ENCODE measurements at regions not wholly inside any gene's neighbourhood (a gene's known extent, or its start where the extent isn't known, plus 50 kb on each side); places are given as distances from the start of the nearest gene placed in this dataset.

- no peak for DNase-seq
Observed at GRCh38 chr12:43008953-43009845, 419.7 kb upstream of the PRICKLE1 start.

- no peak for DNase-seq
Observed at GRCh38 chr12:43004908-43005307, 415.4 kb upstream of the PRICKLE1 start.

- DNase-seq: no peak
Observed at GRCh38 chr12:43004141-43004540, 414.6 kb upstream of the PRICKLE1 start.

GRCh38 chr12:42996869-42997431, 407.4 kb upstream of the PRICKLE1 start:
- no peak for DNase-seq

GRCh38 chr12:42992826-42993225, 403.3 kb upstream of the PRICKLE1 start:
- no peak for DNase-seq

GRCh38 chr12:42990387-42990786, 400.8 kb upstream of the PRICKLE1 start:
- no peak for DNase-seq

- peak; percentile 19 for DNase-seq
Observed at GRCh38 chr12:42987216-42987650, 397.7 kb upstream of the PRICKLE1 start.

- no peak for DNase-seq
Observed at GRCh38 chr12:42985506-42985905, 396.0 kb upstream of the PRICKLE1 start.

- no peak for DNase-seq
Observed at GRCh38 chr12:42982828-42983227, 393.3 kb upstream of the PRICKLE1 start.

- no peak for DNase-seq
Observed at GRCh38 chr12:42981379-42981778, 391.8 kb upstream of the PRICKLE1 start.

GRCh38 chr12:42980441-42980840, 390.9 kb upstream of the PRICKLE1 start:
- no peak for DNase-seq

GRCh38 chr12:42979746-42980145, 390.2 kb upstream of the PRICKLE1 start:
- no peak for DNase-seq

- no peak for DNase-seq
Observed at GRCh38 chr12:42978708-42979107, 389.2 kb upstream of the PRICKLE1 start.

GRCh38 chr12:42977451-42978230, 388.1 kb upstream of the PRICKLE1 start:
- no peak for DNase-seq

GRCh38 chr12:42976620-42977019, 387.1 kb upstream of the PRICKLE1 start:
- no peak for DNase-seq

- no peak for DNase-seq
Observed at GRCh38 chr12:42976122-42976521, 386.6 kb upstream of the PRICKLE1 start.

- DNase-seq: no peak
Observed at GRCh38 chr12:42969355-42969754, 379.8 kb upstream of the PRICKLE1 start.

GRCh38 chr12:42968426-42968825, 378.9 kb upstream of the PRICKLE1 start:
- no peak for DNase-seq

- DNase-seq: no peak
Observed at GRCh38 chr12:42967850-42968249, 378.3 kb upstream of the PRICKLE1 start.

- DNase-seq: no peak
Observed at GRCh38 chr12:42963988-42964387, 374.4 kb upstream of the PRICKLE1 start.

- no peak for DNase-seq
Observed at GRCh38 chr12:42962384-42962783, 372.8 kb upstream of the PRICKLE1 start.

GRCh38 chr12:42961395-42961794, 371.8 kb upstream of the PRICKLE1 start:
- no peak for DNase-seq

- no peak for DNase-seq
Observed at GRCh38 chr12:42960087-42960527, 370.6 kb upstream of the PRICKLE1 start.

- no peak for DNase-seq
Observed at GRCh38 chr12:42958291-42958674, 368.7 kb upstream of the PRICKLE1 start.

All from retina (tissue), 1 donor.